ENCODE measurements at regions not wholly inside any gene's neighbourhood (a gene's known extent, or its start where the extent isn't known, plus 50 kb on each side); places are given as distances from the start of the nearest gene placed in this dataset.
A peak's percentile ranks its signal among the peaks of the same experiment; 100 is the strongest.

- Histone ChIP-seq H3K27me3 (ENCODE audit: insufficient read depth) (no peaks in the 10 kb centered on the region), H3K36me3 (replicated peaks in 1 of 2; ENCODE audit: control insufficient read depth in 1 of 2, insufficient read depth in 2 of 2, low read length in 1 of 2) (no peaks in the 10 kb centered on the region), H3K4me2 (no peak overlapping the region), H2AFZ (ENCODE audit: low read depth) (no peak overlapping the region; the same call in 1 of the 2 replicates), H3K79me2 (ENCODE audit: insufficient read depth) (no peaks in the 10 kb centered on the region), H3K9ac (no peak overlapping the region), H3K4me3 (ENCODE audit: low read depth in 2 of 2, low read length in 1 of 2) (no peak overlapping the region), H4K20me1 (ENCODE audit: insufficient read depth) (no peaks in the 10 kb centered on the region), H3K4me1 (ENCODE audit: control insufficient read depth in 1 of 2, insufficient read depth in 2 of 2, low read depth in 1 of 2, low read length in 1 of 2) (peaks cover 0 to 24% of the 10 kb centered on the region in 2 experiments; a peak in 2 of 4 replicates), H3F3A (replicated peaks; ENCODE audit: insufficient read depth) (no peaks in the 10 kb centered on the region), H3K27ac (ENCODE audit: low read depth in 2 of 2, low read length in 1 of 2) (peak overlapping the region; percentile 32 to 50; a peak in 3 of 4 replicates), H3K9me2 (no peaks in the 10 kb centered on the region), H3K9me3 (no peaks in the 10 kb centered on the region)
- WGBS (ENCODE audit: low lambda C conversion rate), result 36% methylated on average over 3 of the region's 3 CpGs
- CTCF ChIA-PET, result interaction anchor here (0.7 to 1.7 kb wide), 4 partner anchors 18 to 342 kb away, joined by 3 to 5 read pairs (median 4); partner anchors contain the start of gene DIRAS2
- TF ChIP-seq CTCF (IDR thresholded peaks at IDR 0.05) (no peak), TAF1 (IDR thresholded peaks at IDR 0.05; ENCODE audit: borderline replicate concordance, low read depth, low read length) (no peak), YY1 (IDR thresholded peaks at IDR 0.05; ENCODE audit: low read depth) (no peak), RFX5 (IDR thresholded peaks at IDR 0.05; ENCODE audit: low read length) (no peak), RCOR1 (IDR thresholded peaks at IDR 0.05; ENCODE audit: low read length) (no peak), SIN3A (IDR thresholded peaks at IDR 0.05; ENCODE audit: borderline replicate concordance, low read depth, low read length) (no peak), FOSL2 (IDR thresholded peaks at IDR 0.05; ENCODE audit: borderline replicate concordance, low read depth) (no peak), RXRA (IDR thresholded peaks at IDR 0.05; ENCODE audit: borderline replicate concordance, low read depth) (no peak), TCF12 (IDR thresholded peaks at IDR 0.05) (no peak), EP300 (IDR thresholded peaks at IDR 0.05; ENCODE audit: borderline replicate concordance in 1 of 2, low read depth in 1 of 2, low read length in 1 of 2) (no peak), NRF1 (IDR thresholded peaks at IDR 0.05; ENCODE audit: low read depth, low read length) (no peak), SMC3 (IDR thresholded peaks at IDR 0.05; ENCODE audit: low read depth, low read length) (no peak), MAX (IDR thresholded peaks at IDR 0.05; ENCODE audit: low read depth) (no peak), ELF1 (IDR thresholded peaks at IDR 0.05) (no peak), JUND (IDR thresholded peaks at IDR 0.05) (no peak)
- POLR2A ChIA-PET, result no interaction called here
- DNase-seq, result no peak
Observed at GRCh38 chr9:90300611-90301276, 341.9 kb downstream of the DIRAS2 start.

GRCh38 chr9:90301277-90301653, 341.4 kb downstream of the DIRAS2 start:
- no peak for TF ChIP-seq MXI1 (IDR thresholded peaks at IDR 0.05; ENCODE audit: low read depth, low read length)
- peak; percentile 54; the same call in 1 of the 2 replicates for TF ChIP-seq FOSL2 (IDR thresholded peaks at IDR 0.05; ENCODE audit: borderline replicate concordance, low read depth)
- TF ChIP-seq JUND (IDR thresholded peaks at IDR 0.05), result peak; percentile 31; the same call in 1 of the 2 replicates
- TF ChIP-seq TCF12 (IDR thresholded peaks at IDR 0.05), result peak; percentile 32; the same call in 1 of the 2 replicates
- Histone ChIP-seq H3K4me2 (peak overlapping the region; percentile 5; the same call in 1 of the 2 replicates), H3K27ac (ENCODE audit: low read depth in 2 of 2, low read length in 1 of 2) (peak overlapping the region; percentile 32 to 50; a peak in 2 of 4 replicates), H3K4me1 (ENCODE audit: control insufficient read depth in 1 of 2, insufficient read depth in 2 of 2, low read depth in 1 of 2, low read length in 1 of 2) (peaks cover 0 to 28% of the 10 kb centered on the region in 2 experiments; a peak in 2 of 4 replicates), H3K27me3 (ENCODE audit: insufficient read depth) (no peaks in the 10 kb centered on the region), H3K9me2 (no peaks in the 10 kb centered on the region), H3F3A (replicated peaks; ENCODE audit: insufficient read depth) (no peaks in the 10 kb centered on the region), H3K79me2 (ENCODE audit: insufficient read depth) (no peaks in the 10 kb centered on the region), H4K20me1 (ENCODE audit: insufficient read depth) (no peaks in the 10 kb centered on the region), H3K9me3 (no peaks in the 10 kb centered on the region), H3K4me3 (ENCODE audit: low read depth in 2 of 2, low read length in 1 of 2) (no peak overlapping the region), H3K9ac (no peak overlapping the region), H3K36me3 (replicated peaks in 1 of 2; ENCODE audit: control insufficient read depth in 1 of 2, insufficient read depth in 2 of 2, low read length in 1 of 2) (no peaks in the 10 kb centered on the region), H2AFZ (ENCODE audit: low read depth) (peak overlapping the region; percentile 37; the same call in 1 of the 2 replicates)
- DNase-seq, result peak; percentile 58
- CTCF ChIA-PET, result interaction anchor here (1.1 to 1.7 kb wide), 3 partner anchors 17 to 342 kb away, joined by 3 to 5 read pairs (median 4); partner anchors contain the start of gene DIRAS2
- WGBS (ENCODE audit: low lambda C conversion rate), result 2% methylated on average over 8 of the region's 8 CpGs
- POLR2A ChIA-PET, result no interaction called here

Measured in SK-N-SH (cell line).